CD4-positive, alpha-beta T cell treated with Interferon alpha-2 for 1 hour (primary cell): ENCODE measurements at regions not wholly inside any gene's neighbourhood (a gene's known extent, or its start where the extent isn't known, plus 50 kb on each side); places are given as distances from the start of the nearest gene placed in this dataset.

Source experiments
- DNase-seq, 2 donors: peaks; one replicate each; pipeline ENCODE4 v3.0.0-alpha.2; 2020 to 2022

DNA sequence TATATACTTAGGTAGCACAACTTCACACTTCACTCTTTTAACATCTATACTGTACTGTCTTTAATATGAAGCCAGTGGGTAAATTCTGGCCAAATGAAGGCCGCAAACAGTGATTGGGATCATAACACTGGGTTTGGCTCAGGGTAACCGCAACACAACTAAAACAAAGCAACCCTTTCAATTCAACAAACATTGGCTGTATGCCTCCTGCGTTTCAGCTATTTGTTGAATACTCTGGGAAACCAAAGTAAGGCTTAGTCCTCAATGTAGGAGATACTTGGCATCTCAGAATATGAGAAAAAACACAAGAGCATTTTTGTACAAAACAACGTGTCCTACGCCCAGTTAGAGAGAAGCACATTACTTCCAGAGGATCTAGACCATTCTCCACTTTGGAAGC, 693.3 kb upstream of the KLHL29 start:
- DNase-seq: no peak

DNA sequence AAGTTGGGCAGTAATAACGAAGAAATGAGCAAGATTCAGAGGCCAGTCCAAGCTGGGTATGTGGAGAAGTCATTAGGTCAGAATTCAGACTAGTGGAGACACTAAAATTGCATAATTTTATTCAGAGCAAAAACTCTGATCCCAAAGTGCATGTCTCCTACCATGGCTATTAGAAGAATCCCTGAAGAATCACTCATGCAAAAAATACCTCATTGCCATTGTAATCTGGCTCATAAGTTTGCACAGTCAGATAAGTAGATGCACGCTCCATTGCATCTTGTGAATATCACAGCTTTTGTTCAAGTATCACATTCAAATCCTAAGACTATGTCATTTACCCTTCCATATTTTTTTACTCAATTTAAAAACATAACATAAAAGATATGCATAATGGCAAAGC, 692.2 kb upstream of the KLHL29 start:
- DNase-seq: no peak

DNA sequence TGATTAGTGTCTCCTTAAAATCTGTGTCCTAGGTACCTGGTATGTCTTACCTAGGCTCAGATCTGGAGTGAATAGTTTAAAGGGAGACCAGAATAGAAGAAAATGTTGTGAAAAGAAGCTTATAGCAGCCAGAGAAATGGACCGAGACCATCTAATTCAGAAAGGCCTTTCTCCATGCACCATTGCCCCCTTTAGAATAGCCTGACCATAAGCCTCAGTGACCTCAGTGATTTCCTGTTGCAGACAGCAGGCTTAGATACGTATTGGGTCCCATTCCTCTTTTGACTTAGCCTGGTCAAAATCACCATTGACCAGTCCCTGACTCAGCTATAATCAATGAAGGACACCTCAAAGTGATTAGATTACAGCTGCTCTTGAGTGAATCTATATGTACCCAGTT, 690.7 kb upstream of the KLHL29 start:
- no peak for DNase-seq

DNA sequence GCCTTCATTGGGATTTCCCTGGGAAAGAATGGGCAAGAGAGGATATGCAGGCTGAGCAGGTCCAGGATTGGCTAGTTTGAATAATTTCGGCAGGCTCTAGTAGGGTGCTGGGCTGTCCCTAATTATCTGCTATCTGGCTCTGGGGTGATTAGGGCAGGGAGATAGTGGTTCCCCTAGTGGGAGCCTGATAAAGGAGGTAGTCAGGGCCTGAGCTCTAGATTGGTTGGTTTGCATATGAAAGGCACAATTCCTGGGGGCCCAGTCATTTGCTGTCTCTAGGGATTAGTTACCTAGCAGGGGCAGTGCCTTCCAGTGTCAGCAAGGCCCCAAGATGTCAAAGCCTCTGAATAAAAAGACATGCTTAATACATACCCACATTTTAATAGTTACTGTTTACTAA, 690.1 kb upstream of the KLHL29 start:
- DNase-seq: no peak

DNA sequence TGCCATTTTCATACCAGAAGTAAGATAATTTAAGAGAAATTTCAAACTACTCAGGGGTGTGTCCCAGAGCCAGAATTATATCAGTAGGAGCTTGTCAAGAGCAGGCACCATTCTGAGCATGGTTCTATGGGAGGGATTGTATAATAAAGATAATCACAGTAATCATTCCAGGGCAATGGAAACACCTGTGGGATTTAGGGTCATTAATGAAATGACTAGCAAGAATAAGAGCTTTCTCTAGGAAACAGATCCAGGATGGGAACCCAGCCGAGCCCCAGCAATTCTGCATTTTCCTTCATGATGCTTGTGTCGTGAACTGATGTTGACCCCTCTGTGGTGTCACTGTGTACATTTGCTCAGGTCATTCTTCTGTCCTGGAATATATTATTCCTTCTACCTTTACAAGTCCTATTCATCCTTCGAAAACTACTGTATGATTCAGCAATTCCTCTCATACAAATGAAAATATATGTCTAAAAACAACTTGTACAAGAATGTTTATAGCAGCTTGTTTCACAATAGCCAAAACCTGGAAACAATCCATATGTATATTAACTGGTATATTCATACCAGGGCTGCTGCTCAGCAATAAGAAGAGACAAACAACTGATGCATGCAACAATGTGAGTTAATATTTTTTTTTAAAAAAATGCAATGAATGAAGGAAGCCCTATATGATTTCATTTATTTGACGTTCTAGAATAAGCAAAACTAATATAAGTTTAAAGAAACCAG, 687.8 kb upstream of the KLHL29 start:
- no peak for DNase-seq

DNA sequence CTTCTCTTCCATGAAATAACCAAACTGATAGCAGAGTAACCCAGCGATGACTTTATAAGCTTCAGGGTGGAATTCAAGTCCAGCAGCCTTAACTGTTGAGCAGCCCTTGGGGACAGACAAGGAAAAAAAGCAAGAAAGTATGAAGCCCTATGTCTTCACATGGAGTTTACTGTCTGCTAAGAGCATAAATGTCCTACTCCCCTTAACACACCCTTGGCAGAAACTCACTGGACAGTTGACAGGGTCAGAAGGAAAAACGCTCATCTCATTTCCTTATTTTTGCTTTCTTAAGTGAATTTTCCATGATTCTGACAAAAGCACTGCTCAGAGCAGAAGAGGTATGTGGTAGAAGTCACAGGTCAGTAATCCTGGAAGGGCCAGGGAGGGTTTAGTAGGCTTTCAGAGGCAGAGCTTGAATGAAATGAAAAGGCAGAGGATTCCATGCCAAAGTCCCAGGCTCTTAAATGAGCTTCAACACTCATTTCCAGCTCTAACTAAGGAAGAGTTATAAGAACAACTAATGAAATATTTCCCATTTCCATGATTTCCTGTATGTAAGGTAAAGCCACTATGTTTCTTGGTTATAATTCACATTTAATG, 683.3 kb upstream of the KLHL29 start:
- DNase-seq: no peak

DNA sequence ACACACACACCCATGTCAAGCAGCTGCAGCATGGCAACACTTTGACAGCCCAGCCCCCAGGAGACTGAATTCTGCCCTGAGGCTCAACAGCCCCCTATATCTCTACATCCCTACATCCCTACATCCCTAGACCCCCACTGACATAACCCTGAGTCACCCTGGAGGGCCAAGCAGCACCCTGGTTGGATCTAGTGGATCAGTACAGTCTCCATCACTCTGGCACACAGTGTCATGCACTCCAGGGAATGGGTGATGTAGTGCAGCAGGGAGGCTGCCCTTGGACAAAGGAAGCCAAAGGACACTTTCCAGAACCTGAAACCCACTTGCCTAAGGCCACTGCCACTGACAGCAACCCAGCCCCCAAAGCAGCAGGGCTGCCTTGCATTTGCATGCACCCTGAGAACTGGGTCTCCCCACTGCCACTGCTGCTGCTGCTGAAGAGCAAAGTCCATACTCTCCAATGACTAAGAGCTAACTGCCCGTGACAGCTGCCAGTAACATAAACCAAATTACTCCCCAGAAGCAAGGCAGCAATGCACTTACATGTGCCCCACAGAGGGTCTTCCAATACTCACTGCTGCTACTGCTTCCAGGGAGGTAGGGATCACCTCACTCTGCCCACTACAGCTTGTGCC, 681.6 kb upstream of the KLHL29 start:
- DNase-seq: no peak

DNA sequence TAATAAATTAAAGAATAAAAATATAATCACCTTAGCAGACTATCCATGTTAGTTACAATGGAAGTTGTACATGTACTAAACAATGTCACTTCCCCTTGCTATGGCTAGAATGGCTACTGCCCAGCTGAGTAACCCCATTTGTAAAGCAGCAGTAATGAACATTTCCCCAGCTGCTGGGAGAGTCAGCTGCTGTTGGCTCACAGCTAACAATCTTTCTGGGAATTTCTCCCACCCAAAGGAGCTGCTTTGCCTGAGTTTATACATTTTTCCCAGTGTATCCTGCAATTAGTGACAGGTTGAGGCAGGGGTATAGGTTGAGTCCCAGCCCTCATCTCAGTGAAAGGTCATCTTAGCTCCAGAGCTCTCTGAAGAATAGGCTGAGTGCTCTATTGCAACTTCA, 665.6 kb upstream of the KLHL29 start:
- no peak for DNase-seq

DNA sequence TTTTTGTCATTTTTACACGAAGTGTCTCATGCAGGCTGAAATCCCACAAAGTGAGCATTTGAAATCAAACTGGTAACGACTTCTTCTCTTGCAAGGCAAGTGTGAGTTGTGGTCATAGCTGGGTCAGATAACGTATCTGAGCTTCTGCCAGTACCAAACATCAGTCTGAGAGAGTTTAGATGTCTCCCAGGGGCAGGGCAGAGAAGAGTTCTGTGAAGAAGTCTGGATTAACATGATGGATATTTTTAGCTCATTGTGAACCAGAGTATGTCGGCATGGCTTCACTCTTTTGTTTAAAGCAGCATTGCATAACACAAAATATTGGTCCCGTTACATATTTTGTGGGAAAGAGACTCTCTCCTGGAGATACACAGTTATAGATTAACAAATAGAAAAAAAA, 655.5 kb upstream of the KLHL29 start:
- DNase-seq: no peak

DNA sequence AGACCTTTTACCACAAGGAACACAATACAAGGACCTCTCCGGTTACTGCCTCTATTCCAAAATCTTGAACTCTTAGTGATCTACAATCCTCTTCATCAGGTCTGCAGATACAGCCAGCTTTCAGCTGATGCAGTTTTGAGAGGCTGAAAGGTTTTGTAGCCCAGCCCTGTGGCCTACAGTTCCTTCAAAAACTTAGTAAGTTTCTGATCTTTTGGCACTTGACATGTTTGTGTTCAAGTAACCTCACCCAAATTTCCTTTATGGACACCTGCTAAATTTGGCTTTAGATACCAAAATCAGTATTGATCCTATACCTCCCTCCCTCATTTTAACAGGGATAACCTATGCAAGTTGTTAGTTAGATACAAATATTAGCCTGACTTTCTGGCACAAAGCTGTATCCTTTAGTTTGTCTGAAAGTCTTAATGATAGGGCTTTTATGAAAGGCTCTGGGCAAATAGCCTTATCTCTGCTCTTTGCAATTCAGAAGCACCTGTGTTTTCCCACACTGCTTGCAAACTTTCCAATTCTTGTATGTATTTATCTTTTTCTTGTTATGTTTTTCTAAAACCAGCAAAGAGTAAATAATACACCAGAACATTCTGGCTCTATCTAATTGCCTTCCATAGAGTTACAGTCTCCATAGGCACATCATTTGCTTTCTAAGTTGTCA, 650.5 kb upstream of the KLHL29 start:
- DNase-seq: no peak

DNA sequence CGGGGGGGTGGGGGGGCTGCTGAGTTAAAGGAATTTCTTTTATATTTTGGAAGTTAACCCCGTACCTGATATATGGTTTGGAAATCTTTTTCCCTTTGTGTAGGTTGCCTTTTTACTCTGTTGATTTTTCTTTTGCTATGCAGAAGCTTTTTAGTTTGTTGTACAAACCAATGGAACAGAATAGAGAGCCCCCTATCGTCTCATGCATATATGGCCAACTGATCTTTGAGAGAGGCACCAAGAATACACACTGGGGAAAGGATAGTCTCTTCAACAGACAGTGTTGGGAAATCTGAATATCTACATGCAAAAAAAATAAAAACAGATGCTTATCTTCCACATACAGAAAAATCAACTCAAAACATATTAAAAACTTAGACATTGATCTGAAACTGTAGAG, 647.8 kb upstream of the KLHL29 start:
- DNase-seq: no peak

DNA sequence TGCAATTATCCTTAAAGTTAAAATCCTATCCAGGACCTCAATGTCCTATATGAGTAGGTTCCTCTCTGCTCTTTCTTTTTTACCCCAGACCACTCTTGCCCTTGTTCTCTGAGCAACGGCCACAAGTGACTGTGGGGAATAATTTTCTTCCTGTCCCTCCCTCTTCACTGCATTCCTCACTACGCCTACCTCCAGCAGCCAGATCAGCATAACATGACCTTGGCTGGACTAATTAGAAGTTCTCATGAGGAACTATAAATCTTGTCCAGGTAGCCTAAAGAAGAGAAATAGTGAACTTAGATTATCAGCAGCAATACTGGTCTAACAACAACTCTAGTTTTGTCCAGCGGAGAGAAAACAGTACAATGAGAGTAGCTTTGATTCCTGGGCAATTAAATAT, 643.8 kb upstream of the KLHL29 start:
- DNase-seq: no peak

DNA sequence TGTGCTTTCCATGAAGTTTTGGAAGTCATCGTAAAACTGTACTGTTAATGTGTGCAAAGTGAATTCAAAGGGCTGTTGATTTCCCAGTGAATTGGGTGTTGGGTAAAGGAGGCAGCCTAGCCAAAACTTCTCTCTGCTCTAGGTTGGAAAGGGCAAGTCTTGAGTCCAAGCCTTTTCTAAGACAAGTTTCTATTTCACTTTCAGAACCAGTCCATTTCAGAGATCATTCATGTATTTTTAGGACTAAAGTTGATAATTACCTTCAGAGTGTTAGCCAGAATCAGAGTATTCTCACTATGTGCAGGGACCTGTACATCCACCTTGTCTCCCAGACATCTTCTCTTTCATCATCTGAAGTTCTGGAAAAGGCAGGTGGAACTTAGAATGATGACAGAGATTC, 636.1 kb upstream of the KLHL29 start:
- no peak for DNase-seq

DNA sequence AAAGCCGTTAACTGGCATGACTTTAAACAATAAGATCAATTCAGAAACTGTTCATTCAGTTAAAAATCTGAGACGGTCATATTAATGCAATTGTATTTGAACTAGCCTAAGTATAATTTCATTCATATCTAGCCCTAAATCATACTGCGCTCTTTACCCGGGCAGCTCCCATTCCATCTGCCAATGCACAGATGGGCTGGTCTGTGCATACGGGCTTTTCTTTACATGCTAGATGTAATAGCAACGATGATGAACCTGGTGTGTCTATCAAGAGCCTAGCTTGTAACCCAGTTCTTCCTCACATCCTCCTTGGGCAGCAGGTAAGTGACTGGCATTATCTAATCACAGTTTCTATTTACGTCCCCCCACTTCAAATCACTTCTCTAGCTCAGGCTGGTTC, 631.5 kb upstream of the KLHL29 start:
- DNase-seq: no peak

DNA sequence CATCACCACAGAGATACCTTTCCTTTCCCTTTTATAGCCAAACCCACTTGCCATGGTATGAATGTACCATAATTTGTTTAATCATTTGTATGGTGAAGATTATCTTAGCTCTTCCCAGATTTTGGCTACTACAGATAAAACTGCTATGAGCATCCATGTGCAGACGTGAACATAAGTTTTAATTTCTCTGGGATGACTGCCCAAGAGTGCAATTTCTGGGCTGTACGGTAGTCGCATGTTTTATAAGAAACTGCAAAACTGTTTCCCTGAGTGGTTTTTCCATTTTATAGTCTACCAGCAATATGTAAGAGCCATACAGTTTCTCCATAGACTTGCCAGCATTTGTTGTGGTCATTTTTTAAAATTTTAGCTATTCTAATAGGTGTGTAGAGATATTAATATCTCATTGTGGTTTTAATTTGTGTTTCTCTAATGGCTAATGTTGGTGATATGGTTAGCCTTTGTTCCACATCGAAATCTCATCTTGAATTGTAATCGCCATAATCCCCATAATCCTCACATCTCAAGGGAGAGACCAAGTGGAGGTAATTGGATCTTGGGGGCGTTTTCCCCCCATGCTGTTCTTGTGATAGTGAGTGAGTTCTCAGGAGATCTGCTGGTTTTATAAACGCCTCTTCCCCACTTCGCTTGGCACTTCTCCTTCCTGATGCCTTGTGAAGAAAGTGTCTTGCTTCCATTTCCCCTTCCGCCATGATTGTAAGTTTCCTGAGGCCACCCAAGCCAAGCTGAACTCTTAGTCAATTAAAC, 628.5 kb upstream of the KLHL29 start:
- DNase-seq: no peak

DNA sequence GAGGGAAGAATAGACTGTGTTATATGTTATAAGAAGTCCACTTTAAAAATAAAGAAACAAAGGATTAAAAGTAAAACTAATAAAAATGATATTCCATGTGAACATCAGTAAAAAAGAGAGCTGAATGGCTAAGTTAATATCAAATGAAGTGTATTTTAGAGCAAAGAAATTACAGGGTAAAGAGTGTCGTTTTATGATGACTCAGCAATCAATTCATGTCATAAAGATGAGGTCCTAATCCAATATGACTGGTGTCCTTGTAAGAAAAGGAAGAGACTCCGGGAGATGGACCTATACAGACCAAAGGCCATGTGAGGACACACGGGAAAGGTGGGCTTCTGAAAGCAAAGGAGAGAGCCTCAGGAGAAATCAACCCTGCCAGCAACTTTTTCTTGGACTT, 615.5 kb upstream of the KLHL29 start:
- DNase-seq: no peak

DNA sequence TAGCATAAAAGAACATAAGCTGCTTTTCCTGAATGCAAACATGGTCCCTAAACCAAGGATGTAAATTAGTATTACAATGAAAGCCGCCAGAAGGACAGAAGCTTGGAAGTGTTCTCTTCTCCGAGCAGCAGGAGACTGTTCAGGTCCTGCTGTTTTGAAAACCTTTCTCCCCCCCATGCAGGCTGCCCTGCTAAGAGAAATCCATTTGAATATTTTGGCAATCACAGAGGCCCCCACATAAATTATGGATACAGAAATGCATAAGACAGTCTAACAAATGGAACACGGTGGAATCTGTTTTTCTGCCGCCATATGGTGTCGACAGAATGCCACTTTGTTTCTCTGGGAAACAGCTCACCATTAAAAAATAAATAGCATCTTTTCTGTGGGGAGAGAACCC, 600.4 kb upstream of the KLHL29 start:
- no peak for DNase-seq

DNA sequence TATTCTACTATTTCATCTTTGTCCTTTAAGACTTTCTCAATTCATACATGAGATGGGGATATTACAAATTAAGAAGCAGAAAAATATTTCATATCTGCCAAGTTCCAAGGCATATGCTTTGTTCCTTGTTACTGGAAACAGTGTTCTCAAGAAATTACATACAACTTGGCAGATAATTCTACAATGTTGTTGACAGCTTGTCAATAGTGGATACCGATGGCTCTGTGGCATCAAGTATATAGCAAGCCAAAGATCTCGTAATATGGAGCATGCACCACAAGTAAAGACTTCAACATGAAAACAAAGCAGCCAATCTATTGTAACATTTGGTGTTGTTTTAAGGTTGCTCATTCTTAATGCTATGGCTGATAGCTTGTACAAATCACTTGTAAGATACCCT, 598.2 kb upstream of the KLHL29 start:
- no peak for DNase-seq

DNA sequence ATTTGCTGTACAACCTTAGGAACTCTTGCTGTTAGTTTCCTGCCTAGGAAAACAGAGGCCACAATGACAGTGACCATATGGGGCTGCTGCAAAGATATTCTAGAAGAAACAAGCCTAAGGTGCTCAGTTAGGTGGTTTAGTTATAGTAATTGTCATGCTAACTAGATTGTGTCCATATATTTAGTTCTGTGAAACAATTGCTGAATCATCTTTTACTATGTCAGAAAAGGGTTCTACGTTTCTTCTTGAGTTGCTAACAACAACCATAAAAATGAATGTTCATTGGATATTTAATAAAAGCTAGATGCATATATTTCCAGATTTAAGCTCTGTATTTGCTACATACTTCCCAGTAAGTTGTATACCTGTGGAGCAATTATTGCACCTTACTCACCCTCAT, 597.2 kb upstream of the KLHL29 start:
- no peak for DNase-seq

DNA sequence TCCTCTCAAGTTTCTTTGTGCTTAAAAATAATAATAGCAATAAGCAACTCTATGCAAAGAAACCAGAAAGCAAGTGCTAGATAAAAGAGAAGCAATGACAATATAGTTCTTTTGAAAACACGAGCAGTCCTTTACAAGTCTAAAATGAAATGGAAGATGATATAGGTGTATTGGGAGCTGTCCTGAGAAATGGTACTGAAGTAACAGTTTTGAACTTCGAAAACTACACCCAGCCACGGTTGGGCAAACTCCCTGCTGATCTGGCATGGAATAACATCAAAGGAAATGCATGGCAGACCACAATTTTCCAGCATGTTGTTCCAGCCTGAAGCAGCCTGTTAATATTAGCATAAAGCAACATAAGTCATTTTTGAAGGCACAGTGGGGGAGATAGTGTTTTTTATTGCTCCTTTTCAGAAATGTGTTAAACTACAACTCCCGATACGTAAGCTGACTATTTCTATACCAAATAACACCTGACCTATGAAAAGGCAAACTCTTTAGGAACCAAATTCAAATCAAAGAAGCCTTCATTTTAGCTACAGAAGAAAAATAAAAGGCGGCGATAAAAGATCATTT, 596.1 kb upstream of the KLHL29 start:
- DNase-seq: no peak

DNA sequence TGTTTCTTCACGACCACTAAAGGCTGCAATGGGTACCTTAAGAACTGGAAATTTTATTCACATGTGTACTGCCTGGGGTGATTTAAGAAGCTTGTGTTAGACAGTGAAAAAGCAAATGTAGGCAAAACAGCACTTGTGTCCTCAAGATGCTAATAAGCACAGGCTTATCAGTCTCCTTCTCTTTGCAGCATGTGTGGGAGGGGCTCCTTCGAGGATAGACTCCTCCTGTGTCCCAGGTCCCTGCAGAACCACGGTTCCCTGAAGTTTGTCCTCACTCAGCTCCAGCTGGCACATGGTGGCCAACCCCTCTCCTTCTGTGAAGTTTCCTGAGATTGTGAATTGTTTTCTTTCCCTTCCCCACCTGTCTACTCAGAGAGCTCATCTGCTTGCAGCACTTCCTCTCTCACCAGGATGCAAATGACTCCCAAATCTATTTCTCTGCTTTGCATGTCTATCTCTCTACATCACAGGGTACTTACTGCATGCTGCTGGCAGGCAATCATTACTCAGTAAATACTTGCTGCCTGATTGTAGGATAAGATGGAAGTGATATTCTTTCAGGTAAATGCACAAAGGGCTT, 589.6 kb upstream of the KLHL29 start:
- no peak for DNase-seq

DNA sequence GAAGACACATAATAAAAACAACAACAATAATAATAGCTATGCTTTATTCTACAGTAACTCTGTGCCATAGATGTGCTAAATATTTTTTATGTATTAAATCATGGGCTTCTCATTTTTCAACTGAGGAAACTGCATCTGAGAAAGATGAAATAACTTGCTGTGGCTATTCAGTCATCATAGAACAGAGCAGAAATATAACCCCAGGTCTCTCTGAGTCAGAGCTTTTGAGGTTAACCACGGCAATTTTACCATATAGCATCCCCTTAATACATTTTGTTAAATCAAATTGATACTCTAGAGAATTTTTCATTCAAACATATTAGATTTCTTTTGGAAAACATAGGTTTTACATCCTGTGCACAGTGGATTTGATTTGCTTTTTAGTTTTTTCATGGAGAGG, 586.6 kb upstream of the KLHL29 start:
- DNase-seq: no peak

DNA sequence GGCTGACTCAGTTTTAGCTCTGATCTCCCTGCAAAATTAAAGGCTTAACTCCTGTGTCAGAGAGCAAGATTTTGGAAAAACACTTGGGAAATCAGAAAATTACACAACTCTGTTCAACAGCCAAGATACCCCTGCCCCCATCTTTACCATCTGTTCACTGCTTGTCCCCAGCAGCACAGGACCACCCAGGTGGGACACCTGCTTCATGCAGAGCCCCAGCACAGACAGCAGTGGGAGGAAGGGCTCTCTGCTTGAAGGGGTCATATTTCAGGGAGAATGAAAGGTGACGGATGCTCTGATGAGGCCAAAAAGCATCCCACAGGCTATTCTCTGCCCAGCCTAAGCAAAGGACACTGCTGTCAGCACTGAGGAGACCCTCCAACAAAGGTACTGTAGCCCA, 584.6 kb upstream of the KLHL29 start:
- no peak for DNase-seq
